ENCODE measurements at regions not wholly inside any gene's neighbourhood (a gene's known extent, or its start where the extent isn't known, plus 50 kb on each side); places are given as distances from the start of the nearest gene placed in this dataset.

DNA sequence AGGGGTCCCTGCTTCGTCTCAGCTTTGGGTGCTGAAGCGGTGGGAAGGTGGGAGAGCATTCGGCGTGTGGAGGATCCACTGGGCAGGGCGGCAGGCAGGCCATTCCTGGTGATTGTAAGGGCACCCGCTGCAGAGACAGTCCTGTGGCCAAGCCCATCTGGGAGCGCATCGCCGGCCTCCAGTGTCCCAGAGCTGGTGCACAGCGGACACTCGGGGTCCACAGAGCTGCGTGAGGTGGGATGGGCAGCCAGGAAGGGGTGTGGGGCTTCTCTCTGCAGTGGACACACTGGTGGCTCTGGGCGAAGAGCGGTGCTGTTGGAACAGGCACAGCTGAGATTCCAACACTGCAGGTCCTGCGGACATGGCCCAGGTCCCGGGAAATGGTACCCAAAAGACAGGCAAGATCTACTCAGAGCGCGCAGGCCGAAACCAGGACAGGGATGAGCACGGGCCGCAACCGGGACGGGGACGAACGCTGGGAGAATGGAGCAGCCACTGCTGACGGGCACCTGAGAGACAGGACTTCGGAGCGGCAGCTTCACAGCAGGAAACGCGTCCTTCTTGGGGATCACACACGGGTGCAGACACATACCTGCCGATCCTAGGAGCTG lies 188.2 kb downstream of the ERMARD start:
- H3K9me3 ChIP-seq = peaks cover 0 to 16% (median 9%) of the 10 kb centered on the region in 12 donors
- H3K4me3 ChIP-seq = no peak overlapping the region
- H3K36me3 ChIP-seq = no peaks in the 10 kb centered on the region
- intact Hi-C loops (cut with DNase I) = loop anchor here in 1 of 10 donors (10.0 kb wide), 1 partner anchor 105 kb away; no protein-coding TSS in a partner anchor
- DNase-seq = no peak
- TF ChIP-seq, protein P1, sequence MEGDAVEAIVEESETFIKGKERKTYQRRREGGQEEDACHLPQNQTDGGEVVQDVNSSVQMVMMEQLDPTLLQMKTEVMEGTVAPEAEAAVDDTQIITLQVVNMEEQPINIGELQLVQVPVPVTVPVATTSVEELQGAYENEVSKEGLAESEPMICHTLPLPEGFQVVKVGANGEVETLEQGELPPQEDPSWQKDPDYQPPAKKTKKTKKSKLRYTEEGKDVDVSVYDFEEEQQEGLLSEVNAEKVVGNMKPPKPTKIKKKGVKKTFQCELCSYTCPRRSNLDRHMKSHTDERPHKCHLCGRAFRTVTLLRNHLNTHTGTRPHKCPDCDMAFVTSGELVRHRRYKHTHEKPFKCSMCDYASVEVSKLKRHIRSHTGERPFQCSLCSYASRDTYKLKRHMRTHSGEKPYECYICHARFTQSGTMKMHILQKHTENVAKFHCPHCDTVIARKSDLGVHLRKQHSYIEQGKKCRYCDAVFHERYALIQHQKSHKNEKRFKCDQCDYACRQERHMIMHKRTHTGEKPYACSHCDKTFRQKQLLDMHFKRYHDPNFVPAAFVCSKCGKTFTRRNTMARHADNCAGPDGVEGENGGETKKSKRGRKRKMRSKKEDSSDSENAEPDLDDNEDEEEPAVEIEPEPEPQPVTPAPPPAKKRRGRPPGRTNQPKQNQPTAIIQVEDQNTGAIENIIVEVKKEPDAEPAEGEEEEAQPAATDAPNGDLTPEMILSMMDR (IDR thresholded peaks at IDR 0.05) = no peak
- no peak for TF ChIP-seq POLR2A (IDR thresholded peaks at IDR 0.05)
- no peak for ATAC-seq
- H3K27me3 ChIP-seq = peaks cover 0 to 40% (median 6%) of the 10 kb centered on the region in 9 donors
- peaks cover 0 to 3% (median 0%) of the 10 kb centered on the region in 12 donors for H3K4me1 ChIP-seq
- no peak overlapping the region for H3K27ac ChIP-seq
- 93 to 96% (median 95%) methylated on average over 32 of the region's 32 CpGs for WGBS, 4 donors

DNA sequence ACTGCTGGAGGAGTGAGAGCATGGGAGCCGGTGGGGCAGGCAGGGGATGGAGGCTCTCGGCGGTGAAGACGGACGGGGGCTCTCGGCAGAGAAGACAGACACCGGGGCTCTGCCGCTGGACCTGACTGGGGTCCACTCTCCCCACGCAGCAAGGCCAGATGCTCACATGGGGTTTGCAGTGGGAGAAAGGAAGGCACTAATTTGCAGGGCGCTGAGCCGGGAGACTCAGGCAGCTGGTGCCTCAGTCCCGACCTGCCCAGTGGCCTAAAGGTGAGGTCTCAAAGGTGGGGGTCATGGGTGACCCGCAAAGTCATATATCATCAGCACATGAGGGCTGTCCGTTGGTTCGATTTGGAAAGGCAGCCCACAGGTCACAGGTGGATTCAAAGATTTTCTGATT lies 187.3 kb downstream of the ERMARD start:
- H3K9me3 ChIP-seq = peaks cover 0 to 7% (median 4%) of the 10 kb centered on the region in 12 donors
- no peaks in the 10 kb centered on the region for H3K36me3 ChIP-seq
- ATAC-seq (no peak), DNase-seq (no peak)
- WGBS, 4 donors = 81 to 85% (median 85%) methylated on average over 12 to 15 of the region's 15 CpGs
- no peak overlapping the region for H3K4me3 ChIP-seq
- intact Hi-C loops (cut with DNase I) = loop anchor here in 1 of 10 donors (10.0 kb wide), 1 partner anchor 104 kb away; no protein-coding TSS in a partner anchor
- TF ChIP-seq, protein P1 (IDR thresholded peaks at IDR 0.05) = no peak
- TF ChIP-seq POLR2A (IDR thresholded peaks at IDR 0.05) = no peak
- peaks cover 0 to 12% (median 2%) of the 10 kb centered on the region in 12 donors for H3K4me1 ChIP-seq
- no peak overlapping the region for H3K27ac ChIP-seq
- H3K27me3 ChIP-seq = peaks cover 0 to 40% (median 6%) of the 10 kb centered on the region in 9 donors

DNA sequence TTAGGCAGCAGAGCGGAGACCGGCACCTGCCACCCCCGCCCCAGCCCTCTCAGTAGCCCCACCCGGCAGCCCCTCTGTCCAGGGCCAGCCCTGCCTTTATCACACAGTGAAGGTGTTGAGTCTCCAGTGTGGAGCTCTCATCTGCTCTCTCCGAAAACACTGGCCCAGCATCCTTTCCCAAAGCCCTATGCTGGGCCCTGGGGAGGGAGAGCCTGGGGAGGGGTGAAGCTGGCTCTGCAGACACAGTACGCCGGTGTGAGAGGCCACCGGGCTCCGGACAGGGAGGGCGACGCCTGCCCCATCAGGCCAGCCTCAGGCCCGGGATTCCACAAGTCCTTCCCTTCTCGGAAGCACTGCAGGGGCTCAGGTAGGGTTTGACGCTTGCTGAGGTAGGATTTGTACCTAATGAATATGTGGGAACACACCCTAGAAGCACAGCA lies 186.9 kb downstream of the ERMARD start:
- 55 to 65% (median 63%) methylated on average over 13 to 14 of the region's 14 CpGs for WGBS, 4 donors
- intact Hi-C loops (cut with DNase I) = loop anchor here in 1 of 10 donors (10.0 kb wide), 1 partner anchor 103 kb away; no protein-coding TSS in a partner anchor
- no peak for TF ChIP-seq POLR2A (IDR thresholded peaks at IDR 0.05)
- TF ChIP-seq, protein P1 (IDR thresholded peaks at IDR 0.05) = no peak
- peaks cover 0 to 2% (median under 1%) of the 10 kb centered on the region in 12 donors for H3K9me3 ChIP-seq
- no peak for DNase-seq
- ATAC-seq = no peak
- peaks cover 0 to 16% (median 4%) of the 10 kb centered on the region in 12 donors for H3K4me1 ChIP-seq
- H3K36me3 ChIP-seq = no peaks in the 10 kb centered on the region
- peaks cover 0 to 40% (median 6%) of the 10 kb centered on the region in 9 donors for H3K27me3 ChIP-seq
- no peak overlapping the region for H3K4me3 ChIP-seq
- no peak overlapping the region for H3K27ac ChIP-seq

DNA sequence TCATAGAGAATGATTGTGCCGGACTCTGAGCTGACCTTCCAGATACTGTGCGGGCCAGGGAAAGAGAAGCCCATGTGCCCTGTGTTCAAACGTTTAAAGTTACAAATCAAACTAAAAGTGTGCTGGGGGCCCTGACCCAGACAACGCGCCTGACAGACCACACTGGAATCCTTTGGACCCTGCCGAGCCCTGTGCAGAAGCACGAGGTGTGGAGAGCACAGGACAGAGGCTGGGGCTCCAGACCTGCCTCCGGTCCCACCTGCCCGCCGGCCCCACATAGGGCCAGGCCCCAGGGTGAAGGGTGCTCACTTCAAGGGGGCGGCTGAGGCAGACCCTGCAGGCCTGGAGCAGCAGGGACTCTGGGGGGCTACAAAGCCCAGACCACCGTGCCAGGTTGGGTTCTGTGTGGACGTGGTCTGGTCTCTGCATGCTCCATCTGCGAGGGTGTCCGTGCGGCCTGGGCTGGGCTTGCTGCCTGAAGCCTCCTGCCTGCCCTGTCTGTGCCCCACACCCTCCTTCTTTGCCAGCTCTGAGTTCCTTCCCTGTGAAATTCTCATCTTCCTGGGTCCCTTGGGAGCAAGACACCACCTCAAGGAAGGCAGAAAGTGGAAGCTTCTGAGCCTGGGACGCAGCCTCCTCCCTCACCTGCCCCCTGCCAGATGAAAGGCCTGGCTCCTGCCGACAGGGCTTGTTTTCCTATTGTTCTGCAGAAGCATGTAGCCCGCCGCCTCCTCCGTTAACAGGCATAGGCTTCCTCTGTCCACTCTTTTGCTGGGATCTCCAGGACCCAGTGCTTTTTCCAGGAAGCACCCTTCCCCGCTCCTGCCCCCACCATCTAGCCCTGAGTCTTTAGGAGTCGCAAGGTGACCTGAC lies 186.2 kb downstream of the ERMARD start:
- TF ChIP-seq POLR2A (IDR thresholded peaks at IDR 0.05) = no peak
- TF ChIP-seq, protein P1 (IDR thresholded peaks at IDR 0.05) = no peak
- ATAC-seq = no peak
- no peak overlapping the region for H3K27ac ChIP-seq
- no peak overlapping the region for H3K4me3 ChIP-seq
- no peak for DNase-seq
- no peaks in the 10 kb centered on the region for H3K36me3 ChIP-seq
- 76 to 80% (median 78%) methylated on average over 19 to 23 of the region's 23 CpGs for WGBS, 4 donors
- H3K9me3 ChIP-seq = no peaks in the 10 kb centered on the region
- H3K27me3 ChIP-seq = peaks cover 0 to 40% (median 6%) of the 10 kb centered on the region in 9 donors
- intact Hi-C loops (cut with DNase I) = loop anchor here in 1 of 10 donors (10.0 kb wide), 1 partner anchor 103 kb away; no protein-coding TSS in a partner anchor
- H3K4me1 ChIP-seq = peaks cover 0 to 17% (median 4%) of the 10 kb centered on the region in 12 donors
